ENCODE measurements at regions not wholly inside any gene's neighbourhood (a gene's known extent, or its start where the extent isn't known, plus 50 kb on each side); places are given as distances from the start of the nearest gene placed in this dataset.

DNA sequence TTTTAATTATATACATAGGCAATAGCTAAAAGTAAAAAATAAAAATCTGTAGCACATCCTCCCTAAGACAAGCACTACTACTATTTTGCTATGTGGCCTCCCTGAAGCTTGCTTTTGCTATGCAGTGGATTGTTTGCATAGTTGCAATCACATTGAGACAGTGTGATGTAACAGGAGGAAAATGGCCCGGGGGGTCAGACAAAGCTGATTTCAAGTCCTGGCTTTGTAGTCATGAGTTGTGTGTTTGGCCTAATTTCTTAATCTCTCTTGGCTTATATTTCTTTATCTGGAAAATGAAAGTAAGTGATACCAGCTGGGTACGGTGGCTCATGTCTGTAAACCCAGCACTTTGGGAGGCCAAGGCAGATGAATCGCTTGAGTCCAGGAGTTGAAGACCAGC is 166.6 kb downstream of the LHFPL1 start:
- Histone ChIP-seq H3K27ac (no peak overlapping the region), H3K27me3 (no peaks in the 10 kb centered on the region), H3K36me3 (no peaks in the 10 kb centered on the region), H3K4me3 (no peak overlapping the region), H3K9me3 (peaks cover 0 to 24% (median 13%) of the 10 kb centered on the region in 4 donors), H3K4me1 (no peaks in the 10 kb centered on the region)
- TF ChIP-seq POLR2AphosphoS5 (IDR thresholded peaks at IDR 0.05) (no peak), EP300 (IDR thresholded peaks at IDR 0.05) (no peak), POLR2A (IDR thresholded peaks at IDR 0.05) (no peak)
- TF ChIP-seq, protein P1, sequence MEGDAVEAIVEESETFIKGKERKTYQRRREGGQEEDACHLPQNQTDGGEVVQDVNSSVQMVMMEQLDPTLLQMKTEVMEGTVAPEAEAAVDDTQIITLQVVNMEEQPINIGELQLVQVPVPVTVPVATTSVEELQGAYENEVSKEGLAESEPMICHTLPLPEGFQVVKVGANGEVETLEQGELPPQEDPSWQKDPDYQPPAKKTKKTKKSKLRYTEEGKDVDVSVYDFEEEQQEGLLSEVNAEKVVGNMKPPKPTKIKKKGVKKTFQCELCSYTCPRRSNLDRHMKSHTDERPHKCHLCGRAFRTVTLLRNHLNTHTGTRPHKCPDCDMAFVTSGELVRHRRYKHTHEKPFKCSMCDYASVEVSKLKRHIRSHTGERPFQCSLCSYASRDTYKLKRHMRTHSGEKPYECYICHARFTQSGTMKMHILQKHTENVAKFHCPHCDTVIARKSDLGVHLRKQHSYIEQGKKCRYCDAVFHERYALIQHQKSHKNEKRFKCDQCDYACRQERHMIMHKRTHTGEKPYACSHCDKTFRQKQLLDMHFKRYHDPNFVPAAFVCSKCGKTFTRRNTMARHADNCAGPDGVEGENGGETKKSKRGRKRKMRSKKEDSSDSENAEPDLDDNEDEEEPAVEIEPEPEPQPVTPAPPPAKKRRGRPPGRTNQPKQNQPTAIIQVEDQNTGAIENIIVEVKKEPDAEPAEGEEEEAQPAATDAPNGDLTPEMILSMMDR (IDR thresholded peaks at IDR 0.05) = no peak
- no peak for DNase-seq
- intact Hi-C loops (cut with DNase I; ENCODE audit: low total_unique reads) = no loop called here
- 56 to 79% (median 63%) methylated on average over 3 of the region's 3 CpGs for WGBS, 5 donors

DNA sequence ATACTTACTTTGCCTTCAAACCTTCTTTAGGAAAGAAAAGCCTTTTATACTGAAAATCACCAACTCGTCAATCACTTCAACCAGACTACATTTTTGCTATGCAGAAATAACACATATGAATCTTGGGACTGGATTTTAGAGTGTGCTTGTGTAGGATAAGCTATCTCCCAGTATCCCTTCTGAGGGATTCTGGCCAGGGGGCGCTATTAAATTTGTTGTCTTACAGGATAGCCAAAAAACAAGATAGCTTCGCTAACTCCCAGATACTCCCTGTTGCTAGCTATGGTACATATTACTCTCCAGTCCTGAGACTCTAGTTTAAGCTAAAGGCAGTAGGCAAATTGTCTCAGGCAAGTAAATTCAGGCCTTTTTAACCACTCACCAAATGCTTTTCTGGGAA is 167.2 kb downstream of the LHFPL1 start:
- no peaks in the 10 kb centered on the region for H3K4me1 ChIP-seq
- no peaks in the 10 kb centered on the region for H3K27me3 ChIP-seq
- DNase-seq = no peak
- peaks cover 0 to 26% (median 13%) of the 10 kb centered on the region in 4 donors for H3K9me3 ChIP-seq
- H3K27ac ChIP-seq = no peak overlapping the region
- no peaks in the 10 kb centered on the region for H3K36me3 ChIP-seq
- WGBS, 5 donors = 46 to 67% (median 62%) methylated on average over 3 of the region's 3 CpGs
- intact Hi-C loops (cut with DNase I; ENCODE audit: low total_unique reads) = no loop called here
- TF ChIP-seq POLR2A (IDR thresholded peaks at IDR 0.05) (no peak), EP300 (IDR thresholded peaks at IDR 0.05) (no peak), POLR2AphosphoS5 (IDR thresholded peaks at IDR 0.05) (no peak)
- TF ChIP-seq, protein P1 (IDR thresholded peaks at IDR 0.05) = no peak
- no peak overlapping the region for H3K4me3 ChIP-seq

DNA sequence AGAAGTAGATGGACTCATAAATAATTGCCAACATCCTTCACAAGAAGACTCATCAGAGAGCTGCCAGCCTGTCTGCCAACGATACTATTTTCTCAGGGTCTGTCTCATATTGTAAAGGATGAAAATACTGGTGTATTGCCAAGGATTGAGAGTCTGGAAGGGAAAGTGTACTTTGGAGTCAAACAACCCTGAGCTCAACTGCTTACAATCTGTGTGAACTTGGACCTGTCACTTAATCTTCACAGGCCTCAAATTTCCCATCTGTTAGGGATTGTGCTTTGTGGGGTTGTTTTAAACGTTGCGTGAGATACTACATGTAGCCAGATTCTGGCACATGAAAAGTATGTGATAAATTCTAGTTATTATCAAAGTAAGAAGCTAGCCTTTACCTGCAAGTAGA is 169.1 kb downstream of the LHFPL1 start:
- WGBS, 5 donors = 60 to 75% (median 70%) methylated on average over 3 of the region's 3 CpGs
- no peak overlapping the region for H3K4me3 ChIP-seq
- no peak for DNase-seq
- H3K9me3 ChIP-seq = peaks cover 0 to 24% (median 13%) of the 10 kb centered on the region in 4 donors
- no peaks in the 10 kb centered on the region for H3K27me3 ChIP-seq
- intact Hi-C loops (cut with DNase I; ENCODE audit: low total_unique reads) = no loop called here
- no peak overlapping the region for H3K27ac ChIP-seq
- TF ChIP-seq, protein P1 (IDR thresholded peaks at IDR 0.05) = no peak
- TF ChIP-seq EP300 (IDR thresholded peaks at IDR 0.05) (no peak), POLR2A (IDR thresholded peaks at IDR 0.05) (no peak), POLR2AphosphoS5 (IDR thresholded peaks at IDR 0.05) (no peak)
- no peaks in the 10 kb centered on the region for H3K36me3 ChIP-seq
- H3K4me1 ChIP-seq = no peaks in the 10 kb centered on the region

DNA sequence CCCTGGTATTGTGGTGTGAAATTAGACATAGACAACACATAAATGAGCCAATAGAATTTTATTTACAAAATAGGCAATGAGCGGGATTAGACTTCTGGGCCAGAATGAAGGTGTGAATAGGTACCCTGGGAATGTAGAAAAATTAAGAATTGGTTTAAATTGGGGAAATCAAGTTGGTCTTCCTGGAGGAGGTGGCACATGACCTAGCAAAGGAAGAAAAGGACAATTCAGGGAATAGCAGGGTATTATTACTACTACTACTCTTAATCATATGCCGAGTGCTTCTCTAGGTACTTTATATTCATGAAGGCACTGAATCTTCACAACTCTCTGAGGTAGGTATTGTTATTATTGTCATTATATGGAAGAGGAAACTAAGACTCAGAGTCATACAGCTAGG is 202.1 kb downstream of the LHFPL1 start:
- no peaks in the 10 kb centered on the region for H3K27me3 ChIP-seq
- DNase-seq = no peak
- no peak overlapping the region for H3K4me3 ChIP-seq
- TF ChIP-seq POLR2A (IDR thresholded peaks at IDR 0.05) = no peak
- no peak for TF ChIP-seq EP300 (IDR thresholded peaks at IDR 0.05)
- TF ChIP-seq, protein P1 (IDR thresholded peaks at IDR 0.05) = no peak
- no peak for TF ChIP-seq POLR2AphosphoS5 (IDR thresholded peaks at IDR 0.05)
- intact Hi-C loops (cut with DNase I; ENCODE audit: low total_unique reads) = no loop called here
- H3K4me1 ChIP-seq = no peaks in the 10 kb centered on the region
- no peak overlapping the region for H3K27ac ChIP-seq
- H3K9me3 ChIP-seq = peaks cover 0 to 9% (median 4%) of the 10 kb centered on the region in 4 donors
- WGBS, 5 donors = 83 to 94% (median 89%) methylated on average over 2 of the region's 2 CpGs
- no peaks in the 10 kb centered on the region for H3K36me3 ChIP-seq

All from stomach (tissue), 8 donors.